ENCODE measurements at regions not wholly inside any gene's neighbourhood (a gene's known extent, or its start where the extent isn't known, plus 50 kb on each side); places are given as distances from the start of the nearest gene placed in this dataset.

DNA sequence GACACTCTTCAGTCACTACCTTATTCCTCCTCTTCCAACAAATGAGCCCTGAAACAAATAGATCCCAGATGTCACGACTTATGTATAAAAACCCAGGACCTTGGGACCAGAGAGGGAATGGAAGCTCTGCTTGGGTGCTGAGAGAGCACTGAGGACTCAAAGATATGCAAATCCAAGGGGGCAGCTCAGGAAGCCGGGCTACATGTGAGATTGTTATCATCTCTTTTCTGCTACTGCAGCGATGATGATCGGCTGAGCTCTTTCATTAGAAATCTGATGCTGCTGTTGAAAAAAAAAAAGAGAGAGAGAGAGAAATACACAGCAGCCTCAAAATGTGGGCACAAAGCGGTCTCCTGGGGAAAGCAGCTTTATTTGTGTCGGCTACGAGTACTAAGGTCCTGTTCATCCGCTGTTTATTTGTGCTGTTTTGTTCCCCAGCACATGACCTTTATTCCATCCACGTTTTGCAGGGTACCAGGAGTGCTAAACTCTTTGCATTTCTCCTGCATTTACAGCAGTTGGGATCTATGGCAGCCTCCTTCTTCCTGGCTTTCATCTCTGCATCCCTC is 120.2 kb downstream of the TRIM29 start:
- peak overlapping the region in 1 of 2 donors; percentile 21 for H3K4me3 Mint-ChIP-seq
- peaks cover 19 to 32% (median 23%) of the 10 kb centered on the region in 3 donors for H3K27me3 Mint-ChIP-seq (ENCODE audit: low read depth in 3 of 3)
- no peak overlapping the region for H3K27ac Mint-ChIP-seq
- H3K79me2 ChIP-seq (ENCODE audit: insufficient read depth, low read length) = no peaks in the 10 kb centered on the region
- no peaks in the 10 kb centered on the region for H3K4me1 ChIP-seq (ENCODE audit: control insufficient read depth in 1 of 2, insufficient read depth in 2 of 2, low read length in 2 of 2)
- no peaks in the 10 kb centered on the region for H4K20me1 ChIP-seq (ENCODE audit: insufficient read depth, low read length)
- H3K4me3 ChIP-seq (replicated peaks in 1 of 3; ENCODE audit: low read depth in 2 of 3, low read length in 3 of 3) = no peak overlapping the region
- H3K9ac ChIP-seq (ENCODE audit: insufficient read depth, low read length, poor library complexity, severe bottlenecking) = no peak overlapping the region
- TF ChIP-seq CTCF (IDR thresholded peaks at IDR 0.05) = no peak
- 26% methylated on average over 8 of the region's 9 CpGs for WGBS (ENCODE audit: insufficient coverage)
- H3K4me2 ChIP-seq (replicated peaks; ENCODE audit: extremely low read depth, low read length, poor library complexity, severe bottlenecking) = no peak overlapping the region
- DNase-seq = no peak
- no peaks in the 10 kb centered on the region for H3K4me1 Mint-ChIP-seq
- H3K36me3 ChIP-seq (replicated peaks in 1 of 2; ENCODE audit: control insufficient read depth in 1 of 2, insufficient read depth in 2 of 2, low read length in 2 of 2) = no peaks in the 10 kb centered on the region
- peaks cover 0 to 12% of the 10 kb centered on the region in 2 donors for H3K27me3 ChIP-seq (ENCODE audit: control insufficient read depth in 2 of 2, insufficient read depth in 2 of 2, low read length in 2 of 2)
- no peaks in the 10 kb centered on the region for H3K9me3 Mint-ChIP-seq
- no peaks in the 10 kb centered on the region for H3K36me3 Mint-ChIP-seq
- intact Hi-C loops (cut with micrococcal nuclease) = no loop called here
- H2AFZ ChIP-seq (ENCODE audit: insufficient read depth, low read depth, low read length, poor library complexity, severe bottlenecking) = no peak overlapping the region
- H3K27ac ChIP-seq (ENCODE audit: low read depth in 1 of 2, low read length in 2 of 2) = no peak overlapping the region
- H3K9me3 ChIP-seq (replicated peaks in 1 of 2; ENCODE audit: control insufficient read depth in 1 of 2, insufficient read depth in 1 of 2, low read length in 2 of 2) = no peaks in the 10 kb centered on the region

DNA sequence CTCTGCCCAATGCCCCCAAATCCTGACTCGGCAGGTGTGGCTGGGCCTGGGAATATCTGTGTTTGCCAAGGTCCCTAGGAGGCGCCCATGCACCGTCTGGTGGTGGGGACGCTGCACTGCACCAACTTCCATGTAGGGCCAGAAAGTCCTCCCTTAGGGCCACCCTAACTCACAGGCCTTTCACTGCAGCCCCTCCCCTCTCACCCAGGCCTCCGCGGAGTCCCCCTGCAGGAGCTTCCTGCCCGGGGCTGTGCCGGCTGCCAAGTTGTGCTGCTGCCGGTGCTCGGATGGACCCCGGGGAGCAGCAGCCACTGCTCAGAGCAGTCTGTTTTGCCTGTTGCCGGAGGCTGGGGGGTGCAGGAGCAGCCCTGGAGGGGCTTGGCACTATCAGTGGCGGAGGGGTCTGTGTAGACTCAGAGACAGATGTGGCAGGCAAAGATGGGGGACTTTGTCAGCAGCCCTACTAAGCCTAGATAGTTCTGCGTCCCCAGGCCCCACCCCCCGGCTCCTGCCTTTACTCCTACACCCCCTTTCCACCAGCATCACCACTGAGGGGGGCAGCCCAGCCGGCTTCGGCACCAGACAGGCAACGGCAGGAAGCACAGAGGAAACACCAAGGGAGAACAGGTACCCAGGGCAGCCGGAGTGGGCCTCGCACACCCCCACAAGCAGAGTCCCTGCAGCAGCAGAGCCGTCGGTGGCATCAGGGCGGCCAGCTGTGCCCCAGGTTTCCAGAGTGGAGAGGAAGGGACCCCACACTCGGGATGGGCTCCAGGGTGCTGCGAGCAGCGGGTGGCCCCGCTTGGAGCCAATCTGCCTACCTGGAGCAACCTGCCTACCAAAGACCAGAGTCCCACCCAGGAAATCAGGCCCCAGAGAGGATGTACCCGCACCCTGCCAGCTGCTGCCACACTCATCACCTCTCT is 124.3 kb downstream of the TRIM29 start:
- H3K9me3 ChIP-seq (replicated peaks in 1 of 2; ENCODE audit: control insufficient read depth in 1 of 2, insufficient read depth in 1 of 2, low read length in 2 of 2) = no peaks in the 10 kb centered on the region
- no peak for DNase-seq
- H3K36me3 Mint-ChIP-seq = no peaks in the 10 kb centered on the region
- TF ChIP-seq CTCF (IDR thresholded peaks at IDR 0.05) = no peak
- no peaks in the 10 kb centered on the region for H3K9me3 Mint-ChIP-seq
- 32% methylated on average over 21 of the region's 28 CpGs for WGBS (ENCODE audit: insufficient coverage)
- no peak overlapping the region for H2AFZ ChIP-seq (ENCODE audit: insufficient read depth, low read depth, low read length, poor library complexity, severe bottlenecking)
- H3K27me3 Mint-ChIP-seq (ENCODE audit: low read depth in 3 of 3) = peaks cover 30 to 45% (median 36%) of the 10 kb centered on the region in 3 donors
- H3K4me1 Mint-ChIP-seq = no peaks in the 10 kb centered on the region
- H3K4me3 Mint-ChIP-seq = no peak overlapping the region
- intact Hi-C loops (cut with micrococcal nuclease) = no loop called here
- no peaks in the 10 kb centered on the region for H3K36me3 ChIP-seq (replicated peaks in 1 of 2; ENCODE audit: control insufficient read depth in 1 of 2, insufficient read depth in 2 of 2, low read length in 2 of 2)
- no peak overlapping the region for H3K4me3 ChIP-seq (replicated peaks in 1 of 3; ENCODE audit: low read depth in 2 of 3, low read length in 3 of 3)
- no peaks in the 10 kb centered on the region for H4K20me1 ChIP-seq (ENCODE audit: insufficient read depth, low read length)
- no peaks in the 10 kb centered on the region for H3K79me2 ChIP-seq (ENCODE audit: insufficient read depth, low read length)
- no peak overlapping the region for H3K4me2 ChIP-seq (replicated peaks; ENCODE audit: extremely low read depth, low read length, poor library complexity, severe bottlenecking)
- H3K9ac ChIP-seq (ENCODE audit: insufficient read depth, low read length, poor library complexity, severe bottlenecking) = no peak overlapping the region
- H3K27me3 ChIP-seq (ENCODE audit: control insufficient read depth in 2 of 2, insufficient read depth in 2 of 2, low read length in 2 of 2) = peaks cover 0 to 12% of the 10 kb centered on the region in 2 donors
- peak overlapping the region in 1 of 7 donors; percentile 20 for H3K27ac Mint-ChIP-seq
- H3K27ac ChIP-seq (ENCODE audit: low read depth in 1 of 2, low read length in 2 of 2) = no peak overlapping the region
- H3K4me1 ChIP-seq (ENCODE audit: control insufficient read depth in 1 of 2, insufficient read depth in 2 of 2, low read length in 2 of 2) = no peaks in the 10 kb centered on the region
